Vagina (tissue), 2 donors: ENCODE measurements at regions not wholly inside any gene's neighbourhood (a gene's known extent, or its start where the extent isn't known, plus 50 kb on each side); places are given as distances from the start of the nearest gene placed in this dataset.

Experiments used
- DNase-seq, 2 donors: peaks; one replicate each; pipeline ENCODE4 v3.0.0-alpha.2; 2017; ENCODE audit errors: extremely low spot score in 2 of 2
- H3K27ac ChIP-seq: fragments of 200-600 bp; sonication (generic); one replicate; pipeline ENCODE4 v1.5.1; 2019
- H3K27me3 ChIP-seq: fragments of 200-600 bp; sonication (generic); one replicate; pipeline ENCODE4 v1.5.1; 2019
- H3K36me3 ChIP-seq, 2 donors: fragments of 200-600 bp; sonication (generic); one replicate each; pipeline ENCODE4 v1.5.1; 2017 to 2019
- H3K4me1 ChIP-seq: fragments of 200-600 bp; sonication (generic); one replicate; pipeline ENCODE4 v1.5.1; 2019
- H3K4me3 ChIP-seq, 2 donors: fragments of 200-600 bp; sonication (generic); 1 replicate in 1 of 2; 2 replicates in 1 of 2; pipeline ENCODE4 v1.5.1; 2016 to 2019
- H3K9me3 ChIP-seq: fragments of 200-600 bp; sonication (generic); one replicate; pipeline ENCODE4 v1.5.1; 2019
- CTCF ChIP-seq, 3 experiments: fragments of 450-650 bp in 2 of 3; fragments of 200-600 bp in 1 of 3; sonication (generic) in 1 of 3; IDR thresholded peaks; one replicate each; pipeline ENCODE4 v1.5.1; 2017 to 2019; ENCODE audit warnings: antibody characterized with exemption in 3 of 3, mild to moderate bottlenecking in 2 of 3, moderate library complexity in 2 of 3
- POLR2A ChIP-seq, 2 donors: fragments of 450-650 bp; IDR thresholded peaks; one replicate each; pipeline ENCODE4 v1.6.1; 2017; ENCODE audit warnings: antibody characterized with exemption in 2 of 2, mild to moderate bottlenecking in 2 of 2, moderate library complexity in 2 of 2
- POLR2AphosphoS5 ChIP-seq, 2 donors: sonication (generic); formaldehyde crosslinking; IDR thresholded peaks; one replicate each; pipeline ENCODE4 v1.9.0; 2017; ENCODE audit warnings: antibody characterized with exemption in 2 of 2, mild to moderate bottlenecking in 2 of 2, low read depth in 1 of 2; ENCODE audit not compliant: insufficient read depth in 1 of 2
- intact Hi-C: fragments of 100-400 bp; cut with DNase I; formaldehyde crosslinking; loops from one replicate; pipeline ENCODE4 v1.15.1; 2023

- Histone ChIP-seq H3K36me3 (no peaks in the 10 kb centered on the region), H3K4me1 (no peaks in the 10 kb centered on the region), H3K4me3 (no peak overlapping the region), H3K9me3 (no peaks in the 10 kb centered on the region), H3K27ac (no peak overlapping the region), H3K27me3 (no peaks in the 10 kb centered on the region)
- DNase-seq, result no peak
- TF ChIP-seq CTCF (IDR thresholded peaks at IDR 0.05) (no peak), POLR2AphosphoS5 (IDR thresholded peaks at IDR 0.05; ENCODE audit: insufficient read depth in 1 of 2, low read depth in 1 of 2) (no peak), POLR2A (IDR thresholded peaks at IDR 0.05) (no peak)
- intact Hi-C loops, result no loop called here
These were observed 116.9 kb downstream of the RND3 start for GRCh38 chr2:150370561-150370960.

GRCh38 chr2:150369862-150370261 is 117.6 kb downstream of the RND3 start:
- TF ChIP-seq CTCF (IDR thresholded peaks at IDR 0.05) (no peak), POLR2AphosphoS5 (IDR thresholded peaks at IDR 0.05; ENCODE audit: insufficient read depth in 1 of 2, low read depth in 1 of 2) (no peak), POLR2A (IDR thresholded peaks at IDR 0.05) (no peak)
- Histone ChIP-seq H3K4me3 (no peak overlapping the region), H3K27ac (no peak overlapping the region), H3K9me3 (no peaks in the 10 kb centered on the region), H3K27me3 (no peaks in the 10 kb centered on the region), H3K4me1 (no peaks in the 10 kb centered on the region), H3K36me3 (no peaks in the 10 kb centered on the region)
- DNase-seq, result no peak
- intact Hi-C loops, result no loop called here

GRCh38 chr2:150358468-150358807 is 129.0 kb downstream of the RND3 start:
- no peaks in the 10 kb centered on the region for H3K4me1 ChIP-seq
- no peak for DNase-seq
- no peak overlapping the region for H3K4me3 ChIP-seq
- H3K27ac ChIP-seq, result no peak overlapping the region
- no peaks in the 10 kb centered on the region for H3K9me3 ChIP-seq
- no peak for TF ChIP-seq CTCF (IDR thresholded peaks at IDR 0.05)
- TF ChIP-seq POLR2A (IDR thresholded peaks at IDR 0.05), result no peak
- no peak for TF ChIP-seq POLR2AphosphoS5 (IDR thresholded peaks at IDR 0.05; ENCODE audit: insufficient read depth in 1 of 2, low read depth in 1 of 2)
- no peaks in the 10 kb centered on the region for H3K27me3 ChIP-seq
- intact Hi-C loops, result no loop called here
- no peaks in the 10 kb centered on the region for H3K36me3 ChIP-seq

- DNase-seq, result no peak
- H3K4me3 ChIP-seq, result no peak overlapping the region
- no peaks in the 10 kb centered on the region for H3K9me3 ChIP-seq
- no peaks in the 10 kb centered on the region for H3K4me1 ChIP-seq
- no peak for TF ChIP-seq POLR2A (IDR thresholded peaks at IDR 0.05)
- no peak for TF ChIP-seq POLR2AphosphoS5 (IDR thresholded peaks at IDR 0.05; ENCODE audit: insufficient read depth in 1 of 2, low read depth in 1 of 2)
- TF ChIP-seq CTCF (IDR thresholded peaks at IDR 0.05), result no peak
- no peaks in the 10 kb centered on the region for H3K27me3 ChIP-seq
- no peaks in the 10 kb centered on the region for H3K36me3 ChIP-seq
- intact Hi-C loops, result no loop called here
- no peak overlapping the region for H3K27ac ChIP-seq
These were observed 129.5 kb downstream of the RND3 start for GRCh38 chr2:150357770-150358467.

GRCh38 chr2:150355440-150355839 is 132.0 kb downstream of the RND3 start:
- H3K27me3 ChIP-seq, result no peaks in the 10 kb centered on the region
- H3K27ac ChIP-seq, result no peak overlapping the region
- no peak for DNase-seq
- no peak overlapping the region for H3K4me3 ChIP-seq
- no peaks in the 10 kb centered on the region for H3K36me3 ChIP-seq
- TF ChIP-seq CTCF (IDR thresholded peaks at IDR 0.05) (no peak), POLR2A (IDR thresholded peaks at IDR 0.05) (no peak), POLR2AphosphoS5 (IDR thresholded peaks at IDR 0.05; ENCODE audit: insufficient read depth in 1 of 2, low read depth in 1 of 2) (no peak)
- intact Hi-C loops, result no loop called here
- H3K4me1 ChIP-seq, result no peaks in the 10 kb centered on the region
- H3K9me3 ChIP-seq, result no peaks in the 10 kb centered on the region
